Cardiac septum (tissue), 1 donor: ENCODE measurements at regions not wholly inside any gene's neighbourhood (a gene's known extent, or its start where the extent isn't known, plus 50 kb on each side); places are given as distances from the start of the nearest gene placed in this dataset.

ENCODE experiments used
- DNase-seq: peaks from one replicate; pipeline ENCODE4 v3.0.0-alpha.2; 2020; ENCODE audit warnings: low spot score
- intact Hi-C: fragments of 100-400 bp; cut with DNase I; formaldehyde crosslinking; loops from one replicate; pipeline ENCODE4 v1.14.0; 2022
- donor health status: DM: no; HTN: no; CAD: no.

DNA sequence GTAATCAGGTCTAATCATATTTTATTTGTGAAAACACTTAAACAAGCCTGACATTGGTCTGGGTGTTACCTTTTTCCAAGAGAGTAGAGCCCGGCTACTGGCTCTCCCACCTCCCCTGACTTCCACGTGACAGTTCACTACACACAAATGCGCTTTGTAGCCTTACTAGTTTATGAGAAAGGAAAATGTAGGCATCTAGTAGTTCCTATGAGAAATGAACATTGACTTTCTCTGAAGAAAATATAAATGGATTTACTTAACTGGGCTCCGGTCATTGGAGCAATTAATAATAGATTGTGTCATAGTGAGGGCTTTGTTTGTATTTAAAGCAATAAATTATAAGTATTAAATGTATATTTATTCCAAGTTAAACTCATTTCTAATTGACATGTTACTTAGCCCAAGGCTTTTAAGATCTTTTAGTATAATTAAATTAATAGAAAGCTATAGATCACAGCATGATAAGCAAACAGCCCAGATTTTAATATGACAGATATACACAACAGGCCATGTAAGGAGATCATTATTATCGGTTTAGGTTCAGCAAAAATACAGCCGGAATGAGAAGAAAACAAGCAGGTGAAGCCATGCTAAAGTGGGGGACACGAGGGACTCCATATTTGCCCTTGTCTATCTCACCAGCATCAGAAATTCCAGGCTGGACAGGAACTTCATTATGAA, 756.5 kb upstream of the ADAMTS16 start:
- intact Hi-C loops, result no loop called here
- no peak for DNase-seq

DNA sequence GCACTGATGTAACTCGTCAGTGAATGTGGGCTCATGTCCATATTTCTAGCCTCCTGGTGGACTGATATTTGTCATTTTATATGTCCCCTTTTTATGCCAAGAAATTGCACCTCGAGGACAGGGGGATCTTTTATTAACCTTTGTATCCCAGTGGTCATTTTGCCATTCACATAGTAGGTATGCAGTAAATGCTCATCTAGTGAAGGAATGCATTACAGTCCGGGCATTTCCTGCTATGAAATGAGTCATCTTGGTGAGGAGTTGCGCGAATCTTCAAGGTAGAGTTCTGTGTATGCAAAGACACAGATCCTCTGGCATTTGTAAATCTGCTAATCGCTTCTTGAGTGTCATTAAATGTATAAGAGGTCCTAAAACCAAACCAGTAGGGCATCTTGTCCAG, 755.5 kb upstream of the ADAMTS16 start:
- intact Hi-C loops, result no loop called here
- DNase-seq, result no peak

DNA sequence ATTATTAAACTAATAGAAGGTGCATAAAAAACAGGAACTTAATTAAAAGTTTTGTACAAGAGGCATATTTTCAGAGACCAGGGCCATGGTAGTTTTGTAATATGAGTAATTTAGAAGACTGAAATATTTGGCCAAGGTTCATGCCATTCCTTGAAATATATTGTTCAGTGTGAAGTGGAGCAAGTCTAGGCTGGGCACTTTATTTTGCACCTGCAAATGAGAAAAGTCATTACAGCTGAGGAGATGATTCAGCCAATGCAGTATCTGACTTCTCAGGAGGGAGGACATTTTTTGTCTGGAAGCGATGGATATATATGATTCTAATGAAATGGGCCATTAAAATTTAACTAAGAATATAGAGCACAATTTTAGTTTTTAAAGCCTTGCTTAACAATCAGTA, 754.0 kb upstream of the ADAMTS16 start:
- DNase-seq, result no peak
- intact Hi-C loops, result no loop called here

DNA sequence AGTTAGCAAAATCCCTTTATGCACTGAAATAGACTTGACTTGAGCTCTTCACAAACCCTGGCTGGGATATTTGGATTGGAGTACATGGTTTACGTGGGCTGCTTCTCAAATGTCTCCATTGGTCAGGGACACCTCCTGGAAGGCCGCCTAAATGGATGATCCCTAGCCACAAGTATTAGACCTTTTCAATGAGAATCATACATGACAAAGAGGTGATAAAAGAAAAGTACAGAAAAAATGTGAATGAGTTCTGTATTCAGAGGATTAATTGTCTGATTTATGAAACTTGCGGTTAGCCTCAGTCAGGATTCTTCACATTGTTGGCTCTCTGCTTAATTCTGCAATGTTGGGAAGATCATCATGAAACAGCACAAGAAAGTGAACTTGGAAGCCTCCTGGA, 752.8 kb upstream of the ADAMTS16 start:
- no peak for DNase-seq
- intact Hi-C loops, result no loop called here

DNA sequence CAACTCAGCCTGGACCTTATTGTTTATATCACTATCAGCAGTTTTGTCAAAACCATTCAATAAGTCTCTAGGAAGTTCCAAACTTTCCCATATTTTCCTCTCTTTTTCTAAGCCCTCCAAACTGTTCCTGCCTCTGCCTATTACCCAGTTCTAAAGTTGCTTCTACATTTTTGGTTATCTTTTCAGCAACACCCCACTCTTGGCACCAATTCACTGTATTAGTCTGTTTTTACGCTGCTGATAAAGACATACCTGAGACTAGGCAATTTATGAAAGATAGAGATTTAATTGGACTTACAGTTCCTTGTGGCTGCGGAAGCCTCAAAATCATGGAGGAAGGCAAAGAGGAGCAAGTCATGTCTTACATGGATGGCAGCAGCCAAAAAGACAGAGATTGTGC, 744.4 kb upstream of the ADAMTS16 start:
- DNase-seq, result no peak
- intact Hi-C loops, result no loop called here

DNA sequence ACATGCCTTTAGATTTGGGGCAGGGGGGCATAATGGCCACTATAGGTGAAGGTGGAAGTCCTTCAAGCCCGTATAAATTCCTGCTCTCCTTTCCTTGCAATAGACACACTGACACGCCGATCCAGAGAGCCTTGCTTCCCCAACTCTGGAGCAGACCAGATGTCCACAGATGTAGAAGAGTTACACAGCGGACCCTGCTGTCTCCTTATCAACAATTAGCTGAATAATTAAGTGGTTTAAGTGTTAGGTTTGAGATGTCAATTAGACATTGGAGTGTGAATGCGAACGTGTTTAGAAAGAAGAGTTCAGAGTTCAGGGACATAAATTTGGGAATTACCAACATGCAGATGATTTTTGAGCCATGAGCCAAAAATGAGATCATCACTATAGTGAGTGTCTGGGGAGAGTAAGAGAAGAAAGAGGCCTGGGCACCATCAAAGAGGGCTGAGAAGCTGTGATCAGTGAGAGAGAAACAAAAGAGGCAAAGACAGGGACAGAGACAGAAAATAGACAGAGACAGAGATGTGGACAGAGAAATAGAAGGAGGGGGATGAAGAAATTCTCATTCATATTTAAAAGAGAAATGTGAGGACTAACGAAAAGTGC, 734.4 kb upstream of the ADAMTS16 start:
- intact Hi-C loops, result no loop called here

DNA sequence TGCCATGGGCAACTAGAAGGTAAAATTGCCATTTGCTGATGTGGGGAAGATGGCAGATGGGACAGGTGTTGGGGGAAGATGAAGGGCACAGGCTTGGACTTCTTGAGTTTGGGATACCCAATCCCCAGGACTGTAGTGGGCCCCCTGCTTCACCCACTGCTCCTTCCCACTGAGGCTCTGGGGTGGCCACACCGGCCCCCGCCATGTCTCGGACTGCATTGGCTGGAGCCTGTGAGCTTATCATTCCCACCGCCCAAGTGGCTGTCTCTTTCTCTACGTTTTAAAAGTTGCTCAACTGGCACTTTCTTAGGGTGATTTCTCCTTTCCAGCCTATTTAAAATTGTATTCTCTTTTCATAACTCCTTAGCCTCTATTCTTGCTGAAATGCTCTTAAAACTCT, 730.0 kb upstream of the ADAMTS16 start:
- no peak for DNase-seq
- intact Hi-C loops, result no loop called here

More for the DNA sequence above, 734.4 kb upstream of the ADAMTS16 start:
- DNase-seq, result no peak

DNA sequence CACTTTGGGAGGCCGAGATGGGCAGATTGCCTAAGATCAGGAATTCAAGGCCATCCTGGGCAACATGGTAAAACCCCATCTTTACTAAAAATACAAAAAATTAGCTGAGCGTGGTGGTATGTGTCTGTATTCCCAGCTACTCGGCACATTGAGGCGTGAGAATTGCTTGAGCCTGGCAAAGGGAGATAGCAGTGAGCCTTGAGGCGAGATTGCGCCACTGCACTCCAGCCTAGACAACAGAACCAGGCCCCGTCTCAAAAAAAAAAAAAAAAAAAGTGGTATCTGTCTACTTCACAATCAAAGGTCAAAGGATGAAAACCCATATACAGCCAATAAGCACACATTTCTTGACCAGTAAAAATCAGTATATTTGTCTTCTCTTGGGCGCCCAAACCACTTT, 728.5 kb upstream of the ADAMTS16 start:
- DNase-seq, result no peak
- intact Hi-C loops, result no loop called here

DNA sequence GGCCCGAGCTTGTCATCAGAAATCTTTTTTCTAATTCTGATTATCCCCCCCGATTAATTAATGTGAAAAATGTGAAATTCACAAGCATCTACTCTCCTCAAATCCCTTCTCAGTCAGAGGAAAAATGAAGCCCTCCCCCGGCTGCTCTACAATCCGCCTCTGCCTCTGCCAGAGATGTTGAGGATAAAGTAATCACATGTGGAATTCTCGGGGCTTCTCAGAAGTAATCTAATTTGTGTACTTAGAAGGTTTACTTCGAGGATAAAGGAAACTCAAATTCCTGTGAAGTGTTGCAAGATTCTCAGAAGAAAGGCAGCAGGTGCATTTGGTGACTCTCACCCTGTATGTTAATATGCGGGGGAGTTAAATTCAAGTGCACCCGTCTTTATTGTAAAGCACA, 726.1 kb upstream of the ADAMTS16 start:
- no peak for DNase-seq
- intact Hi-C loops, result no loop called here

DNA sequence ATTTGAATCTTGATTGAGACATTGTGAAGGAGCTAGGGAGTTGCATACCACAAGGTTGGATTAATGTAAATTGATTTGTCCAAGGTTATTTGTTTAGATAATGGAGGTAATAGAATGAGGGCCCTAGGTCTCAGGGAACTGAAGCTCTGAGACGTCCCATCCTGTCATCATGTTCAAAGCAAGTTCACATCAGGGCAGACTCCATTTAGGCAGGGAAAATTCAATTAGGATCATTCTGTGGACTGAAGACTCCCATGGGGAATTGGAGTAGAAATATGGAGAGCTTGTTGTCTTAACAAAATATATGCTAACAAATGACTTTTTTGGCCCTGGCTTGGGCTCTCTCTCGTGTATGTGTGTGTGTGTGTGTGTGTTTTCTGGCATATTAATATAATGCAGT, 722.0 kb upstream of the ADAMTS16 start:
- intact Hi-C loops, result no loop called here

DNA sequence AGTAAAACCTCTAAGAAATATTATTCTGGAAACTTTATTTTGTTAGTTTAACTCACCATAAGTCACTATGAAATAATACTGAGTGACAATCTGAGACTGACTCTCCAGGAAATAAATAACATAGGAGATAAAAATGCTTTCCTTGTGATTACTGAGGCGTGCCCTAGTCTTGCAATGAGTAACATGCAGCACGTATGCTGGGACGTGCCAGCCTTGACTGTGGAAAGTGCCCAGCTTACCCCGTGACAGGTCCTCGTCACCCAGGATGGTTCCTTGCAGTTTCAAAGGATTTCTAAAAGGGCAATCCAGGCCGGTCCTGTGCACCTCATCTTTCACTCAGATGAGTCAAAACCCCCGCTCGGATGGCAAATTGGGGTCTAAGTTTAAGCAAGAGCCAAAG, 720.8 kb upstream of the ADAMTS16 start:
- intact Hi-C loops, result no loop called here
- DNase-seq, result no peak

More for the DNA sequence above, 722.0 kb upstream of the ADAMTS16 start:
- DNase-seq, result no peak

DNA sequence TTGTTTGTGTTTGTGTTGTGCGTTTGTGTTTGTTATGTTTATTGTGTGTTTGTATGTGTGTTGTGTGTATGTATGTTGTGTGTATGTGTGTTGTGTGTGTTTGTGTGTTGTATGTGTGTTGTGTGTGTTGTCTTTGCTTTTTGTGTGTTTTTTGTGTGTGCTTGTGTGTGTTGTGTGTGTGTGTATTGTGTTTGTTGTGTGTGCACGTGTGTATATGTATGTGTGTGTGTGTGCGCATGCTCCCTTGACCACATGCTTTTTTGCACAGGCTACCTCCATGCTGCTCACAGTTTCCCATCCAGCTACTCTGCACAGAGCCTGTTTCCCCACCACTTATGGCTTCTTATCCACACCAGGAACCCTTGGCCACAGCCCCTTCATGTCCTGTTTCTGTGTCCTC, 720.0 kb upstream of the ADAMTS16 start:
- no peak for DNase-seq
- intact Hi-C loops, result no loop called here

DNA sequence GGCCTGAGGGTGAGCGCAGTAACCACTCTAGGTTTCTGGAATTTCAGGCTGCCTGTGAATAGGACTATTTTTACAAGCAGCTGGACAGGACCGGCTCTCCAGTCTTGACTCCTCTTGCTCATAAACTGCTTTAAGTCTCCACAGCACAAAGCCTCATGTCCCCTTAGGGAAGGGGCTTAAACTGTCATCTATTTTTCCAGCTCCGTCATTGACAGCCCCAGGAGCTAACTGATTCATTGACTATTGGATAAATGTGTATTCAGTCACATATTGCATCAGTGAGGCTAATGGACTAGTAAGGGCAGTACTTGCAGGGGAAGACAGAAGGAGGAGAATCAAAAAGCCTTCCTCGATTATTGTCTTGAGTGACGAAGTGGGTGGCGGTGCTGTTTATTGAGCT, 719.4 kb upstream of the ADAMTS16 start:
- intact Hi-C loops, result no loop called here

DNA sequence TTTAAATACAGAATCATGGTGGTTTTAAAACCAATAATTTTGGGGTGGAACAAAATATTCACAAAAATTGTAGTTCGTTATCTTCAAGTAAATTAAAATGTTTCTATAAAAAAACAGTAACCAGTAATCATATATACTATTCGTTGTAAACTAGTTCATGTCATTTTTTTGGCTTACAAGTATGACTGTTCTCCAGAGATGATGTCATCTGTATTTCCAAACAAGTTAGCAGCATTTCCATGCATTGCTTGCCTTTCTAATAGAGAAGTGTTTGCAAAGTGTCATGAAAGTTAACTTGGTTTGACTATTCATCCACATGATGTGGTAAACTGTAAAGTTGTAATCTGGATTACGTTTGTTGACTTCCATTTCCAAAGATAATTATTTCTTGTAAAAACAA, 717.9 kb upstream of the ADAMTS16 start:
- DNase-seq, result no peak
- intact Hi-C loops, result no loop called here

More for the DNA sequence above, 719.4 kb upstream of the ADAMTS16 start:
- DNase-seq, result no peak

DNA sequence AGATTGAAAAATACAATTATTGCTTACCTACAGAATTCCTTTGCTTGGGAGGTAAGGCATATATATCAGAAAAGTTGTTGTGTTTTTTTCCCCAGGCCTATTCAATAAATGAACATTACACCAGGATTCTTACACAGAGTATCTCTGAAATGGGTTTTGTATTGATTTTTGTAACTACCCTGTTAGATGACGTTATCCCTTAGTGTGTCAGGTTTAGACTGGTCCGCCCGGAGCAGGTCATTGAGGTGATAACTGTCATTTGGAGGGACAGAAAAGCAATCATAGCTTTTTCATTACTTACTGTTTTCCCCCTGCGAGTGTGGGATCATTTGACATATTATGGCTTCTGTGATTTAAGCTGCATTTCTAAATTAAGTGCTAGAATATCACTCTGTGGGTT, 715.2 kb upstream of the ADAMTS16 start:
- intact Hi-C loops, result no loop called here
- no peak for DNase-seq

DNA sequence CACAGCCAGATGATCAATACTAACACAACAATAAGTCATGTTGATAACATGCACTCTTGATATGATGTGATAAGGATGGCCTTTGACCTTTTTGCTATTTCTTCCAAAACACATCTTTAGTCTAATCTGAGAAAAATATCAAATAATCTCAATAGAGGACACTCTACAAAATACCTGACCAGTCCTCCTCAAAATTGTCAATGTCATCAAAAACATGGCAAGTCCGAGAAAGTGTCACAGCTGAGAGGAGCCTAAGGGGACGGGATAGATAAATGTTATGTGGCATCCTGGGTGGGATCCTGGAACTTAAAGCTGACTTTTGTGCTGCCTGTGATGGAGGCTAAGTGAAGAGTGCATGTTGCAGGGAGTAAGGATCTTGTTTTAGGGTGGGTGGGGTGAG, 699.6 kb upstream of the ADAMTS16 start:
- no peak for DNase-seq
- intact Hi-C loops, result no loop called here

DNA sequence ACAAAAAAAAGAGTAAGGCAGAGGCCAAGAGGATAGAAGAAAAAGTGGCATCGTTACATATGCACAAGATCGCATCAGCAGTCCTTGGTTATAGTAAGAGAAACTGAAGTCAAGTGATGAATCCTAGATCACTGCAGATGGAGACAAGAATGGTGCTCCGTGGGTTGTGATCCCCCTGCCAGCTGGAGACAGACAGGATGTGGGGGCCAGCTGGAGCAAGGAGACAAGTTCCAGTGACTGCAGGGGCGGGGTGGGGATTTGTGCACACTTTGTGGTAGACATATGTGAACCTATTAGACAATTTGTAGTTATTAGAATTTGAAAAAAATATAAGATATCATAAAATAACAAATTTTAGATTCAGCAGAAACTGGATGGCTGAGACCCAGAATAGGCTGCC, 697.9 kb upstream of the ADAMTS16 start:
- intact Hi-C loops, result no loop called here
- no peak for DNase-seq

DNA sequence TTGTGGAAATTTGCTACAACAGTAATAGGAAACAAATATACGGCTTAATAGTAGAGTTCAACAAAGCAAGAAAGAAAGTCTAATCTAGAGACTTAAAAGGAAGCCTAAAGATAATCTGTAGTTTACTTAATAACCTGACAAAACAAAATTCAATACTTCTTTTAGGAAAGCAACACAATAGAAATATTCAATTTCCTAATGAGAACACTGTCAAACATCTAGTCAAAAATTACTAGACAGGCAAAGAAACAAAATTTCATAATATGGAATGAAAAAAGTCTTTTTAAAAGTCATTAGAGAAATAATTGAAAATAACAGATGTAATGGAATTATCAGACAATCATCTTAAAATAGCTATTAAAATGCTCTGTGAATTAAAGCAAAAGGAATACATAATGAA, 692.5 kb upstream of the ADAMTS16 start:
- no peak for DNase-seq
- intact Hi-C loops, result no loop called here

DNA sequence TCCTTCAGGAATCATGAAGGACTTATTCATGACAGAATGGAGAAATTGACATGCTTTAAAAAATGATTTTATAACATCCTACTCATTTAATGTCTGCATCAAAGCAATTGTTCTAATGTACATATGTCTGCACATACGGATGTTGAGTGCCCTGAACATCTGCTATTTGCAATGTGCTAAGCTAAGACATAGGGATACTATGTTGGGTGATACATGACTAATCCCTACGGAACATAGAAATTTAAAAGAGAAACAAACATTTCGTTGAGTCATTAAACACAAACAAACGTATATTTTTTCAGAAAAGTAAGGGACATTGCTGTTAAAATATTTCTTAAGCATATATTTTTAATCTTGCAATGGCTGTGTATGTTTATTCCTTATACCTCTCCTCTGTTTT, 686.5 kb upstream of the ADAMTS16 start:
- intact Hi-C loops, result no loop called here
- no peak for DNase-seq

DNA sequence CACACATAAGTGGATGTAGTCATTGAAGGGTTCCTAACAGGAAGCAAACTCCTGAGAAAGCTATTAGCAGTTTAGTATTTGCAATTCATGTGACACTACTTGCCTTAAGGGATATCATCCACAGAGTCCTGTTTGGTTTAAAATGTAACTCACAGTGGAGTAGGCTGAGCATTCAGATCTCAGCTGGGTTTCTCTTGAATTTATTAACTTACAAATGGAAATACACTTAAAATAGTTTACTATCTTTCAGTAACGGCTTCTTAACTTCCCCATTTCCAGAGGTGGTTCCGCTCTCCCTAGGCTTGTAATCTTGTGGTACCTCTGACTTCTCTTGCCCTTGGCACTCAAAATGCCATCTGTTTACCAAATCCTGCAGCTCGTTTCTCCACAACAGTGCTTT, 660.7 kb upstream of the ADAMTS16 start:
- intact Hi-C loops, result no loop called here
- no peak for DNase-seq

DNA sequence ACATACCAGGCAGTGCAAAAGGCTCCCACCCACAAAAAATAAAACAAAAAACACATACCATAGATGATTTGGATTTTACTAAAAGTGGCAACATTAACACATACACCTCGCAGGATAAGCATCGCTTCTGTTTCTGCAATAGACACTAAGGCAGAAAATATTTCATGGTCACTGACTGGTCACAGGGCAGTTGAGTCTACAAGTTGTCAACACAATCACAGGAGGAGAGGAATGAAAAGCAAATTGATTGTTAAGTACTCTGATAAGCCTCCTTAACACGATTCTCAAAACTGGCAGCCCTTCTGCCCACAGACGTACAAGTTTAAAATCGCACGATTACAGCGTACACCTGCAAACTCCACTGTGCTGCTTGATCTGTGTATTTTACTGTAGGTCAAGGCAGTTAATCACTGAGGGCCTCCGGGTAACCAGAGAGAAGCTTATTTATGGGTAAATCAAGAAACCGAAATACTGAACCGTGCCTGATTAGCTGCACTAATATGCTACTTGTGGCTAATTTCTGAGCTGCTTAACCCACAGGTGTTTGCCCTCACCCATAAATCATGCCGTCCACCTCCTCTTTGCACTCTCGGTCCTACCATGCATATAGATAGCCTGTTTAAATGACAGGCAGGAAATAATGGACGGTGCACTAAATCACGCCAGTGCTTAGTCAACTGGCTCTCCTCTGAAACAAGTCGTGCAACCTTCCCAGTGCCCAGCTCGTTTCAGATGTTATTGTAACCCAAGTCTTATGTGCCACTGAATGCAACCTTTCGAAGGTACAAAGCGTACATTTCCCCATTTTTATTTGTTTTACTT, 659.4 kb upstream of the ADAMTS16 start:
- intact Hi-C loops, result no loop called here

More for the DNA sequence above, 659.4 kb upstream of the ADAMTS16 start:
- DNase-seq, result no peak
